ENCODE measurements at regions not wholly inside any gene's neighbourhood (a gene's known extent, or its start where the extent isn't known, plus 50 kb on each side); places are given as distances from the start of the nearest gene placed in this dataset.

- Histone ChIP-seq H3K4me3 (no peak overlapping the region), H3K27me3 (ENCODE audit: low read depth) (no peaks in the 10 kb centered on the region), H3K4me1 (no peaks in the 10 kb centered on the region), H3K27ac (no peak overlapping the region), H3K9me3 (no peaks in the 10 kb centered on the region), H3K36me3 (no peaks in the 10 kb centered on the region)
- ATAC-seq (no peak), DNase-seq (no peak)
- intact Hi-C loops (cut with DNase I), result no loop called here
- no peak for TF ChIP-seq CTCF (IDR thresholded peaks at IDR 0.05)
These were observed 134.5 kb upstream of the FIBIN start for GRCh38 chr11:26859416-26859815.

- intact Hi-C loops (cut with DNase I), result no loop called here
- Histone ChIP-seq H3K36me3 (no peaks in the 10 kb centered on the region), H3K27ac (no peak overlapping the region), H3K9me3 (no peaks in the 10 kb centered on the region), H3K27me3 (ENCODE audit: low read depth) (no peaks in the 10 kb centered on the region), H3K4me1 (no peaks in the 10 kb centered on the region), H3K4me3 (no peak overlapping the region)
- ATAC-seq, result no peak
- no peak for DNase-seq
- no peak for TF ChIP-seq CTCF (IDR thresholded peaks at IDR 0.05)
These were observed 133.7 kb upstream of the FIBIN start for GRCh38 chr11:26860091-26860780.

GRCh38 chr11:26860895-26861294 lies 133.0 kb upstream of the FIBIN start:
- TF ChIP-seq CTCF (IDR thresholded peaks at IDR 0.05), result no peak
- DNase-seq, result no peak
- no peak overlapping the region for H3K4me3 ChIP-seq
- H3K27ac ChIP-seq, result no peak overlapping the region
- no peaks in the 10 kb centered on the region for H3K4me1 ChIP-seq
- H3K36me3 ChIP-seq, result no peaks in the 10 kb centered on the region
- no peaks in the 10 kb centered on the region for H3K9me3 ChIP-seq
- no peaks in the 10 kb centered on the region for H3K27me3 ChIP-seq (ENCODE audit: low read depth)
- intact Hi-C loops (cut with DNase I), result no loop called here
- no peak for ATAC-seq

GRCh38 chr11:26862801-26863200 lies 131.1 kb upstream of the FIBIN start:
- no peak for DNase-seq
- no peaks in the 10 kb centered on the region for H3K9me3 ChIP-seq
- no peak for TF ChIP-seq CTCF (IDR thresholded peaks at IDR 0.05)
- intact Hi-C loops (cut with DNase I), result no loop called here
- H3K36me3 ChIP-seq, result no peaks in the 10 kb centered on the region
- H3K4me3 ChIP-seq, result no peak overlapping the region
- H3K27ac ChIP-seq, result no peak overlapping the region
- H3K4me1 ChIP-seq, result no peaks in the 10 kb centered on the region
- peak in 1 of 2 donors; percentile 19 for ATAC-seq
- H3K27me3 ChIP-seq (ENCODE audit: low read depth), result no peaks in the 10 kb centered on the region

- H3K4me3 ChIP-seq, result no peak overlapping the region
- ATAC-seq (no peak), DNase-seq (no peak)
- H3K4me1 ChIP-seq, result no peaks in the 10 kb centered on the region
- no peaks in the 10 kb centered on the region for H3K36me3 ChIP-seq
- H3K27ac ChIP-seq, result no peak overlapping the region
- peaks cover 3% of the 10 kb centered on the region for H3K9me3 ChIP-seq
- no peak for TF ChIP-seq CTCF (IDR thresholded peaks at IDR 0.05)
- intact Hi-C loops (cut with DNase I), result no loop called here
- no peaks in the 10 kb centered on the region for H3K27me3 ChIP-seq (ENCODE audit: low read depth)
These were observed 128.2 kb upstream of the FIBIN start for GRCh38 chr11:26865703-26866102.
